ENCODE measurements at regions not wholly inside any gene's neighbourhood (a gene's known extent, or its start where the extent isn't known, plus 50 kb on each side); places are given as distances from the start of the nearest gene placed in this dataset.

DNA sequence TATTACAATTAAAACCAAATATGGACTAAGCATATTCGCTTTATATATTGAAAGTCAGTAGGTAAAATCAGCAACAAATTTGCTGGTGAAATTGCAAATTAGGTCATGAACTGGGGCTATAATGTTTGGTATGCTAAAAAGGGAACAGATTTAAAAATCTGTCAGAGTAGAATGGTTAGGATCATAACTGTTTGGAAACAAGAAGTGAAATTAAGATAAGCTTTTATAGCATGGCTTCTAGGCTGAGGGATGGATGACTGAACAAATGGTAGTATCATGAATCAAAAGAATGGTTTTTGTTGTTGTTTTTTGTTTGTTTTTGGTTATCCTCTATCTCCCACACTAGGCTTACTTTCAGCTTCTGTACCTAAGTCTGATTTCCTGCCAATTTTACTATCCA, 1090.4 kb downstream of the PCDH9 start:
- Histone ChIP-seq H3K79me2 (ENCODE audit: insufficient read depth, low read length) (no peaks in the 10 kb centered on the region), H2AFZ (ENCODE audit: low read depth, low read length) (no peak overlapping the region), H3K4me2 (ENCODE audit: low read length) (no peak overlapping the region), H3K9me3 (ENCODE audit: insufficient read depth, low read depth, low read length) (no peaks in the 10 kb centered on the region), H3K9ac (ENCODE audit: low read length) (no peak overlapping the region), H3K27ac (ENCODE audit: low read depth, low read length) (no peak overlapping the region), H3K4me3 (ENCODE audit: insufficient read depth, low read depth, low read length) (no peak overlapping the region), H4K20me1 (ENCODE audit: insufficient read depth, low read length) (no peaks in the 10 kb centered on the region), H3K4me1 (ENCODE audit: insufficient read depth, low read length) (no peaks in the 10 kb centered on the region), H3K36me3 (ENCODE audit: insufficient read depth, low read length) (no peaks in the 10 kb centered on the region), H3K27me3 (ENCODE audit: insufficient read depth, low read length) (no peaks in the 10 kb centered on the region)
- Mint-ChIP-seq H3K4me3 (ENCODE audit: unreplicated experiment) (no peak overlapping the region), H3K27ac (ENCODE audit: unreplicated experiment) (no peak overlapping the region), H3K27me3 (ENCODE audit: low read depth, unreplicated experiment) (no peaks in the 10 kb centered on the region), H3K9me3 (ENCODE audit: unreplicated experiment) (no peaks in the 10 kb centered on the region), H3K36me3 (ENCODE audit: low read depth, unreplicated experiment) (no peaks in the 10 kb centered on the region), H3K4me1 (ENCODE audit: low read depth, unreplicated experiment) (no peaks in the 10 kb centered on the region)
- DNase-seq (ENCODE audit: low read depth), result no peak
- FAIRE-seq, result no peak
- TF ChIP-seq EZH2 (IDR thresholded peaks at IDR 0.05; ENCODE audit: insufficient read depth, low read length), result no peak
- TF ChIP-seq CTCF (IDR thresholded peaks at IDR 0.05; ENCODE audit: insufficient read depth, low read depth, low read length), result no peak

- Histone ChIP-seq H3K9ac (ENCODE audit: low read length) (no peak overlapping the region), H3K4me3 (ENCODE audit: insufficient read depth, low read depth, low read length) (no peak overlapping the region), H4K20me1 (ENCODE audit: insufficient read depth, low read length) (no peaks in the 10 kb centered on the region), H3K36me3 (ENCODE audit: insufficient read depth, low read length) (no peaks in the 10 kb centered on the region), H3K27ac (ENCODE audit: low read depth, low read length) (no peak overlapping the region), H3K4me2 (ENCODE audit: low read length) (no peak overlapping the region), H3K4me1 (ENCODE audit: insufficient read depth, low read length) (no peaks in the 10 kb centered on the region), H3K27me3 (ENCODE audit: insufficient read depth, low read length) (no peaks in the 10 kb centered on the region), H3K9me3 (ENCODE audit: insufficient read depth, low read depth, low read length) (no peaks in the 10 kb centered on the region), H3K79me2 (ENCODE audit: insufficient read depth, low read length) (no peaks in the 10 kb centered on the region), H2AFZ (ENCODE audit: low read depth, low read length) (no peak overlapping the region)
- Mint-ChIP-seq H3K36me3 (ENCODE audit: low read depth, unreplicated experiment) (no peaks in the 10 kb centered on the region), H3K9me3 (ENCODE audit: unreplicated experiment) (no peaks in the 10 kb centered on the region), H3K4me3 (ENCODE audit: unreplicated experiment) (no peak overlapping the region), H3K4me1 (ENCODE audit: low read depth, unreplicated experiment) (no peaks in the 10 kb centered on the region), H3K27ac (ENCODE audit: unreplicated experiment) (no peak overlapping the region), H3K27me3 (ENCODE audit: low read depth, unreplicated experiment) (no peaks in the 10 kb centered on the region)
- DNase-seq (ENCODE audit: low read depth) (no peak), FAIRE-seq (no peak)
- TF ChIP-seq EZH2 (IDR thresholded peaks at IDR 0.05; ENCODE audit: insufficient read depth, low read length), result no peak
- no peak for TF ChIP-seq CTCF (IDR thresholded peaks at IDR 0.05; ENCODE audit: insufficient read depth, low read depth, low read length)
These were observed 1090.9 kb downstream of the PCDH9 start for GRCh38 chr13:66139250-66139649.

DNA sequence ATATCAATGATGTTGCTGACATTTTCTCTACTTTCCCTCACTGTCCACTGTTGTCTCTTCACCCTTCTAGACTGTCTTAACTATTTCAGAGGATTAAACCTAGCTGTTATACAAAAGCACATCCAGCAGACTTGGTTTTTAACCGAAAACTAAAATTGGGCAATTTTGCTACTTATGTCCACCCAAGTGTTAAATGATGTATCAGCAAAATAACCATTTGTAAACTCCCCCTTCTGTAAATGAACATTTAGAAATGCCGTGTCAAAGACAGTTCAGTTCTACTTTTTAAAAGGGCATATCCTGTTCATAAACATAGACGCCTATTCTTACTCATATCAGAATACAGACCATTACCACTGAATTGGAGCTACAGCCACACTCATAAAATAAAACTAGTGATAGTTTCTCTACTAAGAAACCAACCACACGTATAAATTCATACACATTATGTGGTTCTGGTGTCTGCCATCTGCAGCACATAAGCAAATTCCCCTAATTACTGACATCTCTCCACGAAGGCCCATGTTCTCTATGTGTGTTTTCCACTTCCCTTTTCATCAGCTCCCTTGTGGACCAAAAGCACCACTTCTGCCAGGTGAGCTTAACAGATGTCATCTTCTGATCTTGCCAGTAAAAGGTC, 1091.8 kb downstream of the PCDH9 start:
- no peak overlapping the region for H3K9ac ChIP-seq (ENCODE audit: low read length)
- no peak overlapping the region for H3K27ac ChIP-seq (ENCODE audit: low read depth, low read length)
- no peak for FAIRE-seq
- H3K4me2 ChIP-seq (ENCODE audit: low read length), result no peak overlapping the region
- no peak for TF ChIP-seq CTCF (IDR thresholded peaks at IDR 0.05; ENCODE audit: insufficient read depth, low read depth, low read length)
- H3K4me1 Mint-ChIP-seq (ENCODE audit: low read depth, unreplicated experiment), result no peaks in the 10 kb centered on the region
- no peaks in the 10 kb centered on the region for H3K9me3 Mint-ChIP-seq (ENCODE audit: unreplicated experiment)
- no peak overlapping the region for H3K4me3 ChIP-seq (ENCODE audit: insufficient read depth, low read depth, low read length)
- no peaks in the 10 kb centered on the region for H3K27me3 Mint-ChIP-seq (ENCODE audit: low read depth, unreplicated experiment)
- H4K20me1 ChIP-seq (ENCODE audit: insufficient read depth, low read length), result no peaks in the 10 kb centered on the region
- no peak overlapping the region for H2AFZ ChIP-seq (ENCODE audit: low read depth, low read length)
- no peaks in the 10 kb centered on the region for H3K9me3 ChIP-seq (ENCODE audit: insufficient read depth, low read depth, low read length)
- no peak for DNase-seq (ENCODE audit: low read depth)
- H3K36me3 Mint-ChIP-seq (ENCODE audit: low read depth, unreplicated experiment), result no peaks in the 10 kb centered on the region
- no peak overlapping the region for H3K27ac Mint-ChIP-seq (ENCODE audit: unreplicated experiment)
- H3K27me3 ChIP-seq (ENCODE audit: insufficient read depth, low read length), result no peaks in the 10 kb centered on the region
- H3K4me1 ChIP-seq (ENCODE audit: insufficient read depth, low read length), result no peaks in the 10 kb centered on the region
- H3K79me2 ChIP-seq (ENCODE audit: insufficient read depth, low read length), result no peaks in the 10 kb centered on the region
- H3K36me3 ChIP-seq (ENCODE audit: insufficient read depth, low read length), result no peaks in the 10 kb centered on the region
- no peak overlapping the region for H3K4me3 Mint-ChIP-seq (ENCODE audit: unreplicated experiment)

Data from astrocyte (in vitro differentiated cells and primary cell).